WTC11 (cell line): ENCODE measurements at regions not wholly inside any gene's neighbourhood (a gene's known extent, or its start where the extent isn't known, plus 50 kb on each side); places are given as distances from the start of the nearest gene placed in this dataset.

Experiments
- ATAC-seq: fragments of 200-7000 bp; cut with Tn5 transposase; 2 replicates; pipeline ENCODE4 v1.10.0; 2021; ENCODE audit warnings: mild to moderate bottlenecking, moderate library complexity
- CTCF ChIA-PET: fragments of 300-600 bp; sonication (Branson Sonifier 250); formaldehyde crosslinking; loops from one replicate; lab custom pipeline; 2021; ENCODE audit warnings: antibody characterized with exemption; lab: Charles Lee
- POLR2A ChIA-PET: fragments of 350-600 bp; sonication (Branson Sonifier 250); formaldehyde crosslinking; loops from one replicate; lab custom pipeline; 2021; ENCODE audit warnings: antibody characterized with exemption; lab: Charles Lee
- DNase-seq: peaks from one replicate; pipeline ENCODE4 v3.0.0; 2021; ENCODE audit warnings: low spot score
- H3K27ac Mint-ChIP-seq: 2 replicates; pipeline ENCODE4 v1.8.0; 2021; ENCODE audit warnings: mixed read lengths
- H3K27me3 Mint-ChIP-seq: 2 replicates; pipeline ENCODE4 v1.8.0; 2021; ENCODE audit warnings: low read depth, mild to moderate bottlenecking, moderate library complexity, mixed read lengths
- H3K36me3 Mint-ChIP-seq: 2 replicates; pipeline ENCODE4 v1.8.0; 2021; ENCODE audit warnings: mixed read lengths
- H3K4me1 Mint-ChIP-seq: 2 replicates; pipeline ENCODE4 v1.8.0; 2022; ENCODE audit warnings: mixed read lengths
- H3K4me3 Mint-ChIP-seq: 2 replicates; pipeline ENCODE4 v1.8.0; 2021; ENCODE audit warnings: mild to moderate bottlenecking, moderate library complexity, mixed read lengths
- H3K9me3 Mint-ChIP-seq: 2 replicates; pipeline ENCODE4 v1.8.0; 2021; ENCODE audit warnings: mixed read lengths
- AFF4 ChIP-seq: sonication (generic); formaldehyde crosslinking; IDR thresholded peaks from 2 replicates; pipeline ENCODE4 v1.8.1; 2023; ENCODE audit warnings: mild to moderate bottlenecking, missing genetic modification reagents, borderline replicate concordance
- ATF3 ChIP-seq: sonication (generic); formaldehyde crosslinking; conservative IDR thresholded peaks from 2 replicates; pipeline ENCODE4 v1.8.1; 2022; ENCODE audit warnings: mild to moderate bottlenecking, missing genetic modification reagents
- CBFB ChIP-seq: sonication (generic); formaldehyde crosslinking; IDR thresholded peaks from 2 replicates; pipeline ENCODE4 v1.8.1; 2022; ENCODE audit warnings: mild to moderate bottlenecking, low read depth, missing genetic modification reagents
- E2F5 ChIP-seq: sonication (generic); formaldehyde crosslinking; IDR thresholded peaks from 2 replicates; pipeline ENCODE4 v1.8.1; 2022; ENCODE audit warnings: mild to moderate bottlenecking, moderate library complexity, missing genetic modification reagents
- ELF4 ChIP-seq: sonication (generic); formaldehyde crosslinking; IDR thresholded peaks from 2 replicates; pipeline ENCODE4 v1.8.1; 2022; ENCODE audit warnings: low read depth, mild to moderate bottlenecking, moderate library complexity, missing genetic modification reagents
- ERG ChIP-seq: fragments of 250-450 bp; sonication (Bioruptor Pico); IDR thresholded peaks from 2 replicates; pipeline ENCODE4 v1.8.0; 2021; ENCODE audit warnings: mild to moderate bottlenecking
- ETV6 ChIP-seq: sonication (generic); formaldehyde crosslinking; IDR thresholded peaks from 2 replicates; pipeline ENCODE4 v1.8.1; 2022; ENCODE audit warnings: mild to moderate bottlenecking, missing genetic modification reagents
- FOXJ3 ChIP-seq: sonication (generic); formaldehyde crosslinking; IDR thresholded peaks from 2 replicates; pipeline ENCODE4 v1.9.0; 2021; ENCODE audit warnings: missing genetic modification reagents, mild to moderate bottlenecking, borderline replicate concordance
- FOXP1 ChIP-seq: sonication (generic); formaldehyde crosslinking; IDR thresholded peaks from 2 replicates; pipeline ENCODE4 v1.8.0; 2022; ENCODE audit warnings: missing genetic modification reagents, mild to moderate bottlenecking, moderate library complexity, borderline replicate concordance
- IRF2 ChIP-seq: sonication (generic); formaldehyde crosslinking; IDR thresholded peaks from 2 replicates; pipeline ENCODE4 v1.8.0; 2022; ENCODE audit warnings: low read depth, missing genetic modification reagents, borderline replicate concordance
- JAZF1 ChIP-seq: fragments of 250-450 bp; sonication (Bioruptor Pico); IDR thresholded peaks from 2 replicates; pipeline ENCODE4 v1.9.0; 2021; ENCODE audit warnings: moderate library complexity, mild to moderate bottlenecking, inconsistent platforms
- KAT7 ChIP-seq: sonication (generic); formaldehyde crosslinking; IDR thresholded peaks from 2 replicates; pipeline ENCODE4 v1.8.1; 2023; ENCODE audit warnings: missing genetic modification reagents, mild to moderate bottlenecking, borderline replicate concordance
- NR1H2 ChIP-seq: sonication (generic); formaldehyde crosslinking; IDR thresholded peaks from 2 replicates; pipeline ENCODE4 v1.9.0; 2021; ENCODE audit warnings: mild to moderate bottlenecking, moderate library complexity, missing genetic modification reagents
- NR3C1 ChIP-seq: sonication (generic); formaldehyde crosslinking; conservative IDR thresholded peaks from 2 replicates; pipeline ENCODE4 v1.8.1; 2023; ENCODE audit warnings: low read depth, mild to moderate bottlenecking, missing genetic modification reagents
- OVOL2 ChIP-seq: fragments of 250-450 bp; sonication (Bioruptor Pico); IDR thresholded peaks from 2 replicates; pipeline ENCODE4 v1.9.0; 2021; ENCODE audit warnings: mild to moderate bottlenecking, borderline replicate concordance
- SMAD3 ChIP-seq: sonication (generic); formaldehyde crosslinking; IDR thresholded peaks from 2 replicates; pipeline ENCODE4 v1.8.0; 2022; ENCODE audit warnings: missing genetic modification reagents, mild to moderate bottlenecking, borderline replicate concordance
- SMAD4 ChIP-seq: sonication (generic); formaldehyde crosslinking; IDR thresholded peaks from 2 replicates; pipeline ENCODE4 v1.8.0; 2022; ENCODE audit warnings: mild to moderate bottlenecking, missing genetic modification reagents
- USF1 ChIP-seq: sonication (generic); formaldehyde crosslinking; IDR thresholded peaks from 2 replicates; pipeline ENCODE4 v1.8.0; 2022; ENCODE audit warnings: mild to moderate bottlenecking, missing genetic modification reagents
- ZNF121 ChIP-seq: sonication (generic); formaldehyde crosslinking; IDR thresholded peaks from 2 replicates; pipeline ENCODE4 v1.8.0; 2023; ENCODE audit warnings: missing genetic modification reagents
- ZNF281 ChIP-seq: sonication (generic); formaldehyde crosslinking; IDR thresholded peaks from 2 replicates; pipeline ENCODE4 v1.8.0; 2023; ENCODE audit warnings: mild to moderate bottlenecking, missing genetic modification reagents
- ZNF396 ChIP-seq: fragments of 250-450 bp; sonication (Bioruptor Pico); IDR thresholded peaks from 2 replicates; pipeline ENCODE4 v1.8.0; 2021; ENCODE audit warnings: mild to moderate bottlenecking, moderate library complexity, borderline replicate concordance
- ZNF423 ChIP-seq: fragments of 250-450 bp; sonication (Bioruptor Pico); IDR thresholded peaks from 2 replicates; pipeline ENCODE4 v2.1.2; 2022; ENCODE audit warnings: mild to moderate bottlenecking, moderate library complexity
- ZNF512 ChIP-seq: sonication (generic); formaldehyde crosslinking; IDR thresholded peaks from 2 replicates; pipeline ENCODE4 v1.8.1; 2022; ENCODE audit warnings: missing genetic modification reagents, borderline replicate concordance

- no peaks in the 10 kb centered on the region for H3K27me3 Mint-ChIP-seq
- DNase-seq, result no peak
- ATAC-seq, result no peak
- H3K27ac Mint-ChIP-seq, result no peak overlapping the region
- H3K9me3 Mint-ChIP-seq, result no peaks in the 10 kb centered on the region
- H3K36me3 Mint-ChIP-seq, result no peaks in the 10 kb centered on the region; the same call in 1 of the 2 replicates
- CTCF ChIA-PET, result interaction anchor here (1.0 kb wide), 1 partner anchor 35 kb away, joined by 3 read pairs; no protein-coding TSS in a partner anchor
- no peak overlapping the region for H3K4me3 Mint-ChIP-seq
- POLR2A ChIA-PET, result interaction anchor here (0.6 kb wide), 1 partner anchor 714 kb away, joined by 4 read pairs; no protein-coding TSS in a partner anchor
- peaks cover 17% of the 10 kb centered on the region for H3K4me1 Mint-ChIP-seq
- no peak for TF ChIP-seq ZNF121 (CRISPR knock-in tag)
- TF ChIP-seq IRF2, result no peak
- no peak for TF ChIP-seq JAZF1 (CRISPR knock-in tag)
- no peak for TF ChIP-seq SMAD4 (CRISPR knock-in tag)
- no peak for TF ChIP-seq E2F5 (CRISPR knock-in tag)
Observed at GRCh38 chr2:146666340-146666739, 1178.5 kb upstream of the ACVR2A start.

- DNase-seq (no peak), ATAC-seq (no peak)
- no peaks in the 10 kb centered on the region; the same call in 1 of the 2 replicates for H3K36me3 Mint-ChIP-seq
- H3K4me3 Mint-ChIP-seq, result no peak overlapping the region
- no peak for TF ChIP-seq ZNF423 (CRISPR knock-in tag)
- TF ChIP-seq CBFB (CRISPR knock-in tag), result no peak
- TF ChIP-seq ERG (CRISPR knock-in tag), result no peak
- TF ChIP-seq OVOL2 (CRISPR knock-in tag), result no peak
- no peak for TF ChIP-seq ZNF281 (CRISPR knock-in tag)
- no peak for TF ChIP-seq SMAD3 (CRISPR knock-in tag)
- TF ChIP-seq ZNF396 (CRISPR knock-in tag), result no peak
- TF ChIP-seq ETV6 (CRISPR knock-in tag), result no peak
- no peak for TF ChIP-seq NR3C1 (CRISPR knock-in tag)
- TF ChIP-seq ATF3 (CRISPR knock-in tag), result no peak
- no peak for TF ChIP-seq KAT7
- no peak for TF ChIP-seq AFF4 (CRISPR knock-in tag)
- TF ChIP-seq ZNF512, result no peak
- no peak for TF ChIP-seq ELF4 (CRISPR knock-in tag)
- TF ChIP-seq USF1, result no peak
- no peak for TF ChIP-seq FOXP1
- TF ChIP-seq NR1H2, result no peak
- TF ChIP-seq FOXJ3 (CRISPR knock-in tag), result no peak
- H3K27ac Mint-ChIP-seq, result no peak overlapping the region
- H3K4me1 Mint-ChIP-seq, result peaks cover 22% of the 10 kb centered on the region
- no peaks in the 10 kb centered on the region for H3K27me3 Mint-ChIP-seq
- H3K9me3 Mint-ChIP-seq, result no peaks in the 10 kb centered on the region
- CTCF ChIA-PET, result interaction anchor here (1.0 kb wide), 1 partner anchor 36 kb away, joined by 3 read pairs; no protein-coding TSS in a partner anchor
- POLR2A ChIA-PET, result interaction anchor here (0.6 kb wide), 1 partner anchor 713 kb away, joined by 4 read pairs; no protein-coding TSS in a partner anchor
Observed at GRCh38 chr2:146665800-146666199, 1179.0 kb upstream of the ACVR2A start.
